Endodermal cell (in vitro differentiated cells): ENCODE measurements at regions not wholly inside any gene's neighbourhood (a gene's known extent, or its start where the extent isn't known, plus 50 kb on each side); places are given as distances from the start of the nearest gene placed in this dataset.
A peak's percentile ranks its signal among the peaks of the same experiment; 100 is the strongest.

Experiments used
- DNase-seq: peaks from one replicate; pipeline ENCODE4 v3.0.0-alpha.2; 2017
- H3K27ac ChIP-seq: 2 replicates; pipeline ENCODE4 v1.5.1; 2013; ENCODE audit warnings: mild to moderate bottlenecking, low read depth, low read length, moderate library complexity
- H3K27me3 ChIP-seq: 2 replicates; pipeline ENCODE4 v1.6.1; 2013; ENCODE audit warnings: mild to moderate bottlenecking, low read length, moderate library complexity; ENCODE audit not compliant: insufficient read depth, control insufficient read depth, poor library complexity, severe bottlenecking
- H3K36me3 ChIP-seq: 2 replicates; pipeline ENCODE4 v1.7.0; 2013; ENCODE audit warnings: mild to moderate bottlenecking, low read length, moderate library complexity; ENCODE audit not compliant: control insufficient read depth, insufficient read depth
- H3K4me1 ChIP-seq: one replicate; pipeline ENCODE4 v1.7.0; 2013; ENCODE audit warnings: low read length; ENCODE audit not compliant: control insufficient read depth, insufficient read depth
- H3K4me3 ChIP-seq: 2 replicates; pipeline ENCODE4 v1.5.1; 2013; ENCODE audit warnings: mild to moderate bottlenecking, low read length, moderate library complexity
- H3K9ac ChIP-seq: 2 replicates; pipeline ENCODE4 v1.6.1; 2013; ENCODE audit warnings: mild to moderate bottlenecking, low read length, moderate library complexity; ENCODE audit not compliant: poor library complexity, severe bottlenecking; ENCODE audit errors: extremely low read depth
- H3K9me3 ChIP-seq: 2 replicates; pipeline ENCODE4 v1.6.1; 2013; ENCODE audit warnings: mild to moderate bottlenecking, low read length, moderate library complexity; ENCODE audit not compliant: control insufficient read depth
- H3K27ac Mint-ChIP-seq: 2 replicates; pipeline ENCODE4 v1.8.0; 2020; ENCODE audit warnings: mixed read lengths
- H3K27me3 Mint-ChIP-seq: 2 replicates; pipeline ENCODE4 v1.8.0; 2021; ENCODE audit warnings: mild to moderate bottlenecking, mixed read lengths; ENCODE audit not compliant: insufficient read depth
- H3K36me3 Mint-ChIP-seq: 2 replicates; pipeline ENCODE4 v1.8.0; 2020; ENCODE audit warnings: low read depth, mixed read lengths
- H3K4me1 Mint-ChIP-seq: 2 replicates; pipeline ENCODE4 v1.8.0; 2020; ENCODE audit warnings: mixed read lengths
- H3K4me3 Mint-ChIP-seq: 2 replicates; pipeline ENCODE4 v1.8.0; 2020; ENCODE audit warnings: mild to moderate bottlenecking, moderate library complexity, mixed read lengths
- H3K9me3 Mint-ChIP-seq: 2 replicates; pipeline ENCODE4 v1.8.0; 2020; ENCODE audit warnings: mild to moderate bottlenecking, mixed read lengths
- WGBS, 2 experiments: methylation state at CpG; one replicate each; pipeline versions ENCODE4 v1.1.5 to v1.1.7; 2013; ENCODE audit warnings: missing lambda C conversion rate in 2 of 2, mixed read lengths in 1 of 2; ENCODE audit not compliant: insufficient coverage in 1 of 2, insufficient read length in 1 of 2; 5-methylcytosine and 5-hydroxymethylcytosine counted together
- TF ChIP-seq, protein P1 (sequence below): fragments of 200-600 bp; sonication (generic); conservative IDR thresholded peaks from 2 replicates; pipeline ENCODE4 v1.5.0; 2021; ENCODE audit warnings: antibody characterized with exemption, mild to moderate bottlenecking

DNA sequence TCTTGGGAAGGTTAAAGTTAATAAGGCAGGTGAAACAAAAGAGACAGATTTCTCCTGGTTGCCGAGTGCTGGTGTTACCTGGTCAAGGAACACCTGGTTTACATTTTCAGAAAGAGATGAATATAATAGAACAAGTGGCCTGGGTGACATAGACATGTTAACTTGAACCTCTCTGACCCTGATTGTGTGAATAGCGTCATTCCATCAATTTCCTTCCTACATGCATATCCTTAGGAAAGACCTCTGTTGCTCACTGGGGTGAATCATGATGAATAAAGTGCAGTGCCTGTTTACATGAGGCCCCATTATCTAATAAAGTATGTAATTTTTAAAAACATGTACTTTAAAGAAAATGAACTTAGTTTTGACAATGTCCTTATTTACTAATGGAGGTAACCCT lies 1822.9 kb upstream of the FLRT2 start:
- WGBS, 2 experiments, result 85 to 100% methylated on average over 1 of the region's 2 CpGs
- no peaks in the 10 kb centered on the region for H3K27me3 ChIP-seq
- no peaks in the 10 kb centered on the region for H3K9me3 ChIP-seq
- no peaks in the 10 kb centered on the region for H3K27me3 Mint-ChIP-seq
- no peaks in the 10 kb centered on the region for H3K36me3 ChIP-seq
- H3K4me3 ChIP-seq, result no peak overlapping the region
- H3K9me3 Mint-ChIP-seq, result no peaks in the 10 kb centered on the region
- no peak overlapping the region for H3K27ac Mint-ChIP-seq
- H3K36me3 Mint-ChIP-seq, result no peaks in the 10 kb centered on the region
- H3K4me1 Mint-ChIP-seq, result no peaks in the 10 kb centered on the region
- no peak overlapping the region for H3K9ac ChIP-seq
- no peak for DNase-seq
- no peaks in the 10 kb centered on the region for H3K4me1 ChIP-seq
- TF ChIP-seq, protein P1, sequence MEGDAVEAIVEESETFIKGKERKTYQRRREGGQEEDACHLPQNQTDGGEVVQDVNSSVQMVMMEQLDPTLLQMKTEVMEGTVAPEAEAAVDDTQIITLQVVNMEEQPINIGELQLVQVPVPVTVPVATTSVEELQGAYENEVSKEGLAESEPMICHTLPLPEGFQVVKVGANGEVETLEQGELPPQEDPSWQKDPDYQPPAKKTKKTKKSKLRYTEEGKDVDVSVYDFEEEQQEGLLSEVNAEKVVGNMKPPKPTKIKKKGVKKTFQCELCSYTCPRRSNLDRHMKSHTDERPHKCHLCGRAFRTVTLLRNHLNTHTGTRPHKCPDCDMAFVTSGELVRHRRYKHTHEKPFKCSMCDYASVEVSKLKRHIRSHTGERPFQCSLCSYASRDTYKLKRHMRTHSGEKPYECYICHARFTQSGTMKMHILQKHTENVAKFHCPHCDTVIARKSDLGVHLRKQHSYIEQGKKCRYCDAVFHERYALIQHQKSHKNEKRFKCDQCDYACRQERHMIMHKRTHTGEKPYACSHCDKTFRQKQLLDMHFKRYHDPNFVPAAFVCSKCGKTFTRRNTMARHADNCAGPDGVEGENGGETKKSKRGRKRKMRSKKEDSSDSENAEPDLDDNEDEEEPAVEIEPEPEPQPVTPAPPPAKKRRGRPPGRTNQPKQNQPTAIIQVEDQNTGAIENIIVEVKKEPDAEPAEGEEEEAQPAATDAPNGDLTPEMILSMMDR, result no peak
- peak overlapping the region; percentile 87 for H3K27ac ChIP-seq
- H3K4me3 Mint-ChIP-seq, result no peak overlapping the region

DNA sequence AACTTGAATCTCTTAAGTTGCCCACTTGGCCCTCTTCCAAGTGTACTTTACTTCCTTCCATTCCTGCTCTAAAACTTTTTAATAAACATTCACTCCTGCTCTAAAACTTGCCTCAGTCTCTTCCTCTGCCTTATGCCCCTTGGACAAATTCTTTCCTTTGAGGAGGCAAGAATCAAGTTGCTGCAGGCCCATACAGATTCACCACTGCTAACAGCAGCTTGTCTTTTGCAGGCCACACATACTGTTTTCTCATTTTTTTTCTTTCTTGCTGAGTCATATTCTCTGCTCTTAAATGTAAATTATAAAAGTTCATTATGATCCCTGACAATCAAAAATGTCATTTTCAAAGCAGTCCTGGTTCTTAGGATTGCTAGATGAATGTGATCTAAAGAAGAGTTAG lies 1820.8 kb upstream of the FLRT2 start:
- H3K9ac ChIP-seq, result no peak overlapping the region
- TF ChIP-seq, protein P1, result no peak
- no peaks in the 10 kb centered on the region for H3K36me3 ChIP-seq
- no peak overlapping the region for H3K4me3 ChIP-seq
- H3K4me1 ChIP-seq, result no peaks in the 10 kb centered on the region
- no peaks in the 10 kb centered on the region for H3K36me3 Mint-ChIP-seq
- DNase-seq, result no peak
- H3K9me3 Mint-ChIP-seq, result no peaks in the 10 kb centered on the region
- H3K9me3 ChIP-seq, result no peaks in the 10 kb centered on the region
- no peaks in the 10 kb centered on the region for H3K27me3 Mint-ChIP-seq
- no peaks in the 10 kb centered on the region for H3K4me1 Mint-ChIP-seq
- H3K27me3 ChIP-seq, result no peaks in the 10 kb centered on the region
- no peak overlapping the region for H3K4me3 Mint-ChIP-seq
- H3K27ac Mint-ChIP-seq, result no peak overlapping the region
- H3K27ac ChIP-seq, result no peak overlapping the region

DNA sequence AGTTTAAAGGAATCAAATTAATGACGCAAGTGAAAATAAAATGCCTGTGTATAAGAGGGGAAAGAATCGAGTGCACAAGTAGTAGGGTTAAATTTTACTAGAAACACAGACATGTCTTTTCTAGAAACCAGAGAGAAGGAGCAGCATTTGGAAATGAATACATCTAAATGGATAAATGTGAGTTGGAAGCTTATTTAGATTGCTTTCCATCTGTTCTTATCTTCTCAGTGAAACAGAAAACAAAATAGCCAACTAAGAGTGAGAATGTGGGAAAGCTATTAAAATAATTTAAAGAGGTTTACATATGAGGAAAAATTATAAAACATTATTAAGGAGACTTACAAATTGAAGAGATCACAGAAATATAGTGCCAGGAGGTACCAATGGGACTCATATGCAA lies 1818.9 kb upstream of the FLRT2 start:
- 94 to 100% methylated on average over 2 of the region's 2 CpGs for WGBS, 2 experiments
- H3K4me3 Mint-ChIP-seq, result no peak overlapping the region
- no peaks in the 10 kb centered on the region for H3K27me3 Mint-ChIP-seq
- DNase-seq, result no peak
- Histone ChIP-seq H3K36me3 (no peaks in the 10 kb centered on the region), H3K9ac (no peak overlapping the region), H3K27ac (no peak overlapping the region), H3K4me1 (no peaks in the 10 kb centered on the region), H3K27me3 (no peaks in the 10 kb centered on the region), H3K4me3 (no peak overlapping the region), H3K9me3 (no peaks in the 10 kb centered on the region)
- H3K9me3 Mint-ChIP-seq, result no peaks in the 10 kb centered on the region
- TF ChIP-seq, protein P1, result no peak
- H3K4me1 Mint-ChIP-seq, result no peaks in the 10 kb centered on the region
- H3K36me3 Mint-ChIP-seq, result no peaks in the 10 kb centered on the region
- H3K27ac Mint-ChIP-seq, result no peak overlapping the region
